Smooth muscle cell (in vitro differentiated cells): ENCODE measurements at regions not wholly inside any gene's neighbourhood (a gene's known extent, or its start where the extent isn't known, plus 50 kb on each side); places are given as distances from the start of the nearest gene placed in this dataset.
"Not testable (repeated sequence)": the region's sequence is repeated elsewhere in the genome, so short reads cannot be mapped to it uniquely, and the experiment has no call there.

Experiments
- DNase-seq: peaks from one replicate; lab custom pipeline; 2025; ENCODE audit not compliant: unreplicated experiment; lab: John Stamatoyannopoulos, UW
- H2AFZ ChIP-seq: fragments of 200-600 bp; sonication (generic); 2 replicates; pipeline ENCODE4 v1.6.0; 2016; ENCODE audit warnings: antibody characterized with exemption, low read depth, mild to moderate bottlenecking
- H3F3A ChIP-seq: fragments of 200-600 bp; sonication (generic); 2 replicates; pipeline ENCODE4 v1.6.0; 2017; ENCODE audit warnings: antibody characterized with exemption, low read depth
- H3K27ac ChIP-seq: fragments of 200-600 bp; sonication (generic); 2 replicates; pipeline ENCODE4 v1.5.1; 2016; ENCODE audit warnings: low read depth, mild to moderate bottlenecking
- H3K27me3 ChIP-seq: fragments of 200-600 bp; sonication (generic); 2 replicates; pipeline ENCODE4 v1.6.1; 2016; ENCODE audit warnings: low read depth, mild to moderate bottlenecking
- H3K36me3 ChIP-seq: fragments of 200-600 bp; sonication (generic); 2 replicates; pipeline ENCODE4 v1.5.1; 2016; ENCODE audit warnings: low read depth
- H3K4me1 ChIP-seq: fragments of 200-600 bp; sonication (generic); 2 replicates; pipeline ENCODE4 v1.5.1; 2016; ENCODE audit warnings: low read depth
- H3K4me2 ChIP-seq: fragments of 200-600 bp; sonication (generic); 2 replicates; pipeline ENCODE4 v1.6.0; 2016; ENCODE audit warnings: mild to moderate bottlenecking
- H3K4me3 ChIP-seq: fragments of 200-600 bp; sonication (generic); 2 replicates; pipeline ENCODE4 v1.5.1; 2016; ENCODE audit warnings: mild to moderate bottlenecking
- H3K79me2 ChIP-seq: fragments of 200-600 bp; sonication (generic); 2 replicates; pipeline ENCODE4 v1.6.0; 2016; ENCODE audit warnings: low read depth, mild to moderate bottlenecking
- H3K9ac ChIP-seq: fragments of 200-600 bp; sonication (generic); 2 replicates; pipeline ENCODE4 v1.6.0; 2016; ENCODE audit warnings: low read depth
- H3K9me3 ChIP-seq: fragments of 200-600 bp; sonication (generic); replicated peaks from 2 replicates; pipeline ENCODE4 v1.5.1; 2016; ENCODE audit warnings: low read depth
- H4K20me1 ChIP-seq: fragments of 200-600 bp; sonication (generic); 2 replicates; pipeline ENCODE4 v1.6.0; 2016; ENCODE audit warnings: low read depth
- CTCF ChIP-seq: fragments of 200-600 bp; sonication (generic); IDR thresholded peaks from 2 replicates; pipeline ENCODE4 v1.5.1; 2017; ENCODE audit warnings: borderline replicate concordance, mild to moderate bottlenecking, antibody characterized with exemption; ENCODE audit not compliant: insufficient read depth, poor library complexity, severe bottlenecking
- WGBS: methylation state at CpG from one replicate; pipeline ENCODE4 v1.1.7; 2016; ENCODE audit warnings: low lambda C conversion rate; 5-methylcytosine and 5-hydroxymethylcytosine counted together

GRCh38 chr14:35952584-35952983, 126.4 kb downstream of the BRMS1L start:
- H2AFZ ChIP-seq = no peak overlapping the region
- no peak overlapping the region for H3K4me3 ChIP-seq
- H3K9me3 ChIP-seq = no peaks in the 10 kb centered on the region
- WGBS = 51% methylated on average over 3 of the region's 3 CpGs
- H3K79me2 ChIP-seq = no peaks in the 10 kb centered on the region
- no peaks in the 10 kb centered on the region for H4K20me1 ChIP-seq
- H3F3A ChIP-seq = no peaks in the 10 kb centered on the region
- DNase-seq = no peak
- no peak overlapping the region for H3K9ac ChIP-seq
- no peaks in the 10 kb centered on the region for H3K36me3 ChIP-seq
- H3K27me3 ChIP-seq = no peaks in the 10 kb centered on the region
- H3K4me1 ChIP-seq = peaks cover 57% of the 10 kb centered on the region
- no peak overlapping the region for H3K27ac ChIP-seq
- H3K4me2 ChIP-seq = no peak overlapping the region
- TF ChIP-seq CTCF = no peak

- H3K4me2 ChIP-seq = no peak overlapping the region
- H3F3A ChIP-seq = no peaks in the 10 kb centered on the region
- H3K9me3 ChIP-seq = no peaks in the 10 kb centered on the region
- no peak overlapping the region for H3K27ac ChIP-seq
- H3K79me2 ChIP-seq = no peaks in the 10 kb centered on the region
- no peak overlapping the region for H2AFZ ChIP-seq
- peaks cover 40% of the 10 kb centered on the region for H3K4me1 ChIP-seq
- no peak overlapping the region for H3K9ac ChIP-seq
- H3K4me3 ChIP-seq = no peak overlapping the region
- WGBS = 71% methylated on average over 1 of the region's 1 CpG
- no peak for DNase-seq
- no peaks in the 10 kb centered on the region for H3K36me3 ChIP-seq
- TF ChIP-seq CTCF = no peak
- H3K27me3 ChIP-seq = no peaks in the 10 kb centered on the region
- H4K20me1 ChIP-seq = no peaks in the 10 kb centered on the region
Measured at GRCh38 chr14:35949920-35950513, 123.9 kb downstream of the BRMS1L start.

GRCh38 chr14:35947983-35948382, 121.8 kb downstream of the BRMS1L start:
- not testable (repeated sequence) for H3K9ac ChIP-seq, H3K36me3 ChIP-seq, DNase-seq, H2AFZ ChIP-seq, H3K27me3 ChIP-seq, H3K27ac ChIP-seq, H3F3A ChIP-seq, H3K4me2 ChIP-seq, H3K4me3 ChIP-seq, H3K79me2 ChIP-seq, H3K9me3 ChIP-seq, H4K20me1 ChIP-seq
- 84% methylated on average over 11 of the region's 14 CpGs for WGBS
- peaks cover 25% of the 10 kb centered on the region for H3K4me1 ChIP-seq

- no peak overlapping the region for H3K9ac ChIP-seq
- no peak for DNase-seq
- H3K36me3 ChIP-seq = no peaks in the 10 kb centered on the region
- no peak for TF ChIP-seq CTCF
- H3K9me3 ChIP-seq = no peaks in the 10 kb centered on the region
- H3K79me2 ChIP-seq = no peaks in the 10 kb centered on the region
- no peak overlapping the region for H3K4me3 ChIP-seq
- peaks cover 6% of the 10 kb centered on the region for H3K4me1 ChIP-seq
- H4K20me1 ChIP-seq = no peaks in the 10 kb centered on the region
- H3F3A ChIP-seq = no peaks in the 10 kb centered on the region
- H3K4me2 ChIP-seq = no peak overlapping the region
- WGBS = 70% methylated on average over 5 of the region's 5 CpGs
- no peak overlapping the region for H3K27ac ChIP-seq
- H2AFZ ChIP-seq = no peak overlapping the region
- peaks cover 4% of the 10 kb centered on the region for H3K27me3 ChIP-seq
Measured at GRCh38 chr14:35944847-35945246, 118.7 kb downstream of the BRMS1L start.
